ENCODE measurements at regions not wholly inside any gene's neighbourhood (a gene's known extent, or its start where the extent isn't known, plus 50 kb on each side); places are given as distances from the start of the nearest gene placed in this dataset.
A peak's percentile ranks its signal among the peaks of the same experiment; 100 is the strongest.

- DNase-seq (ENCODE audit: low read depth): no peak
Observed at GRCh38 chr18:24672165-24672941, 211.9 kb downstream of the HRH4 start.

DNA sequence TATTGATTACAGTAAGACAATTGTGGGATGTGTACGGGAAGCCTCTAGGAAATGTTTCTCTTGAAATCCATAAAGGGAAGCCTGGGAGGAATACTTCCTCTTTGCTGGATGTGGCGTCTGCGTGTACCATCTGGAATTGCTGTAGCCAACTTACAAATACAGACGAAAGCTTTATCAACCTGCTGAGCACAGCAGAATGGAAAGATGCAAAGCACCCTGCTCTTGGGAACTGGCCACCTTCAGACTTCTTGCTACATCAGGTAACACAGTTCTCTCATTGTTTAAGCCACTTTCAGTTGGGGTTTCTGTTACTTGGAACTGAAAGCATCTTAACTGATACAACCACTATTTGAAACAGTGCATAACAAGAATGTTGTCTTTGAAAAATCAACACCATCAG, 213.8 kb downstream of the HRH4 start:
- no peak for DNase-seq (ENCODE audit: low read depth)

GRCh38 chr18:24674605-24675004, 214.2 kb downstream of the HRH4 start:
- DNase-seq (ENCODE audit: low read depth): no peak

DNA sequence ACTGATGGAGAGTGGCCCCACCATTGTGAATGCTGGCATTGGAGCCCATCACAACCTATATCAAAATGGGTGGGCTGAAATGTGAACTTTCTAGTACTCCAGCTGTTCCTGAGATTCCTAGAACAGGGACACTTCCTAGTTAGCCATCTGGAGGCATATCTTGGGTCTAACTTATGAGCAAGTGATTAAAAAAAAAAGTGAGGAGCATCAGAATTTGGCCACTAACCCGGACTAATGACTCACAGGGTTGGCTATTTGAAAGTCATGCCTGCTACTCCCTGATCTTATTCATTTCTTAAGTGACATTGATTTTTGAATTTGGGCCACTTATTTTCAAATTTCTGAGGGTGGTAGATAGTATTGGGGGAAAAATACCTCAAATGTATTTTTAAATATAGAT, 216.6 kb downstream of the HRH4 start:
- no peak for DNase-seq (ENCODE audit: low read depth)

- no peak for DNase-seq (ENCODE audit: low read depth)
Observed at GRCh38 chr18:24678107-24678506, 217.7 kb downstream of the HRH4 start.

DNA sequence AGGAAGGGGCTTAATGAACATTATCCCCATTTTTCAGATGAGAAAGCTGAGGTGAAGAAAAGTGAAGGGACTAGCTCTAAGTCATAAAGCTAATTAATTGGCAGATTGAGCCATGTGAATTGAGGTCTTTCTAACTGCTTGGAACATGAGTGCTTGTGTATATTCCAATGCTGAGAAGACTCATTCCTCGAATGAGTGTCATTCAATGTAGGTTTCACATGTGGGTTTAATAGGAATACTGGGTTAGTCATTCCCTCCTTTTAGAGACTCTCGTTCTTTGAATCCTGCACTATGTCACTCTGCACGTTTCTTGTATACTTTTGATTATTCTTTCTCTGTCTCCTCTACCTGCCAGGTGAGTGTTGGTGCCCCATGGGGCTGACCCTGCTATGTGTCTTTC, 218.2 kb downstream of the HRH4 start:
- DNase-seq (ENCODE audit: low read depth): no peak

DNA sequence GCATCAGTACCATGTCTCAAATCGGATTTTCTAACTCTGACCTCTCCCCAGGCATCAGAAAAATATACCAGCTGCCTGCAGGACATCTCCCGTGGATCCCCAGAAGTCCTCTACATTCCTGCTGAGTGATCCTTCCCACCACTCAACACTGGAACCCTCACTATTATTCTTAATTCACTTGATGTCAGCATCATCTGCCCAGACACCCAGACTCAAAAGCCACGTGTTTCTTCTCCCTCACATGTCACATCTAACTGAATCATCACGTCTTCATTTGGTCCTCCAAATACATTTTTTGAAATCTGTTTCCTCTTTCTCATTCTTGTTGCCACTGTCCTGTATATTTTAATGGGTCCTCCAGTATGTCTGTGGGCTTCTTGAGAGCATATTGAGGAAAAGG, 218.6 kb downstream of the HRH4 start:
- DNase-seq (ENCODE audit: low read depth): no peak

DNA sequence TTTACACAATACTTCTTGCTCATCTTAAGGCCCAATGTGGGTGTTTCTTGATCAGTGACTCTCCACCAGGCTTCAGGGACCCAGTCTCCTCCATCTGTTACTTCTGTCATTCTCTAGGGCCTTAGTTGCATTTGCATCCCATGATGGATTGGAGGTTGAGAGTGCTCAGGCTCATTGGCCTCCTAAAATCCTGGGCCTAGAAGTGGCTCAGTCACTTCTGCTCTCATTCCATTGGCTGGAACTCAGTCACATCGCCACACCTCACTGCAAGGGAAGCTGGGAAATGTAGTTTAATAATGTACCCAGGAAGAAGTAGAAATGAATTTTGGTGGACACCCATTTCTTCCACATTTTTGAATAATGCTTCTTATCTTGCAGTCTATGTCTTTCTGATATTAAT, 223.5 kb downstream of the HRH4 start:
- DNase-seq (ENCODE audit: low read depth): no peak

- DNase-seq (ENCODE audit: low read depth): no peak
Observed at GRCh38 chr18:24685254-24685959, 225.0 kb downstream of the HRH4 start.

GRCh38 chr18:24695168-24695567, 234.7 kb downstream of the HRH4 start:
- no peak for DNase-seq (ENCODE audit: low read depth)

DNA sequence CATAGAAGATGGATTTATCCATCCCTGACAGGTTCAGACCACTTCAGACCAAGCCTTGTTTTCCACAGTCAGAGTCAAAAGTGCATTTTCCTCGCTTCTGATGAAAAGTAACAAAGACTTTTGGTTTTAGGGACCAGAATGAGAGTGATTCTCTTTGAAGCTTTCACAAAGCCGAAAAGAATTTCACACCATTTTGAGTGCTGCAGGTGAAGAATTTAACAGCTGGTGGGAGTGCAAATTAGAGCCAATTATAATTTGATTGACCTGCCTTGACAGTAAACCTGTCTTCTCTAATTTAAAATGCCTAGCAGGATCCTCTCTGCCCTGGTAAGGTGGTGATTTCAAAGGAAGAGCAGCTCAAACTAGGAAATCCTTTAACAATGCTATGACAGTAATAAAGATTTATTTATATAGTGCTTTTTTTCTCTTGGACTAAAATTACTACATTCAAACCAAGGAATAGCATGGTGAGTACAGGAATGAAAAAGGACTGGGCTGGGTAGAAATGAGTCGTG, 241.6 kb downstream of the HRH4 start:
- no peak for DNase-seq (ENCODE audit: low read depth)

GRCh38 chr18:24703316-24703715, 242.9 kb downstream of the HRH4 start:
- no peak for DNase-seq (ENCODE audit: low read depth)

DNA sequence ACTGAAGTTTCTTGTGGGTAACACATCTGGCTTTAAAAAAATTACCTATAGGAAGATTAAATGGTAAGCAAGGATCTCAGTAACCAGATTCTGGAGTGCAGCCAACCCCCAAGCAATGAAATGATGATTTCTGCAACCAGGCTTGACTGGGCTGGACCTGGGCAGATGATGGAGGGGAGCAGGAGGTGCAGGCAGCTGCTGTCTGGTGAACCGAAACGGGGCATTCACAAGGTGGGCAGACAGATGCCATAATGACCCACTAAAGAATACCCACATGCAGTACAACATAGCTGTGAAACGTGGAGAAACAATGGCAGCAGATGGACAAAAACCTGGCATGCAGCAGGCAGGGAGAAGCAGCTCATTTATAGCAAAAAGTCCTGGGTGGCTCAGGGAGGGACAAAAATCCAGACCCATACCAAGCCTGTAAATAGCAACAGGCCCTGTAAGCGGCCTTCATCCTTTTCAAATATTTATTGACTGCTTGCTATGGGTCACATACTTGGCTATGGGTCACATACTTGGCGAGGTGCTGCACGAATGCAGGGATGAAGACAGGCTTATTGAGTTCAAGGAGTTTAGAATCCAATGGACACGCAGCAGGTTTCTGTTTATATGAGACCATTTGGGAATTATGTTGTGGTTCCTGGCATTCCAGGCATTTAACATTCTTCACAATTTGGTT, 244.7 kb downstream of the HRH4 start:
- no peak for DNase-seq (ENCODE audit: low read depth)

GRCh38 chr18:24710474-24710873, 250.0 kb downstream of the HRH4 start:
- no peak for DNase-seq (ENCODE audit: low read depth)

DNA sequence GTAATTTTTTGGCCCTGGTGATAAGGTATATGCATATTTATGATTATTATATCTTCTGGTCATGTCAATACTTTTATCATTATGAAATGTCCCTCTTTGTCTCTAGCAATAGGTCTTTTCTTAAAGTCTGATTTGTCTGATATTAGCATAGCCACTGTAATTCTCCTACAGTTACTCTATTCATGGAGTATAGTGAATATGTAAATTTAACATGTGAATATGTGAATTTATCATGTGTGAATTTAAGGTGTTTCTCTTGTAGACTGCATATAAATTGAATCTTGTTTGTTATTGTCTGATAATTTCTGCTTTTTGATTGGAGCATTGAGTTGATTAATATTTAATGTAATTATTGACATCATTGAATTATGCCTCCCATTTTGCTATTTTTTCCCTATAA, 259.4 kb downstream of the HRH4 start:
- no peak for DNase-seq (ENCODE audit: low read depth)

GRCh38 chr18:24721388-24721787, 261.0 kb downstream of the HRH4 start:
- no peak for DNase-seq (ENCODE audit: low read depth)

DNA sequence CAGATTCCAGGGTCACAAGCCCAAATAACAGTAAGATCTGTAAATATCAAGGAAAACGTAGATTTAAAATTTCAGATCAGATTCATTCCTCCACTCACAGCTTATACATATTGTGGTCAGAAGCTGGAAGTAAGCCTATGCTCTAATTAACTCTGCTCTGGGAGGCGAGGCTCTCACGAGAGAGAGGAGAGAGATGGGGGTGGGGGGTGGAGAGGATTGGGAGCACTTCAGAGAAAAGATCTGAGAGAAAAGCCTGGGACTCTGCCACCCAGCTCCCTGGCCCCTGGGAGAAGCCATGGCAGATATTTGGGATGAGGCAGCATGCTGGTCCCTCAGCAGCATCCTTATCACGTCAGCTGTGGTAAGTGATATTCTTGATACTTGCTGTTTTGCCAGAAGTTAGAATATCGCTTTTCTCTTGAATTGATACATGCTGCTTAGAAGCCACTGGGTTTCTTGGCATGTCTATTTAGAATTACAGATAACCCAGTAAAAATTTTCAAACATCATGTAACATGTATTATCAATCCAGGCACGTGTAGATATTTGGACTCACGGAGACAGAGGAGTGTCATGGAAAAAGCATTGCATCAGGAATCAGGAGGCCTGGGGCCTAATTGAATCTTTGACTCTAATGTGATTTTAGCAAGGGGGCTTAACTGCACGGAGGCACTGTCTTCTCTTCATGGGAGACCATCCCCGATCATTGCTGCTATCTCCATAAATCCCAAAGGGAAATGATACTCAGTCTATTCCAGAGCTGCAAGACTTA, 265.4 kb downstream of the HRH4 start:
- no peak for DNase-seq (ENCODE audit: low read depth)

DNA sequence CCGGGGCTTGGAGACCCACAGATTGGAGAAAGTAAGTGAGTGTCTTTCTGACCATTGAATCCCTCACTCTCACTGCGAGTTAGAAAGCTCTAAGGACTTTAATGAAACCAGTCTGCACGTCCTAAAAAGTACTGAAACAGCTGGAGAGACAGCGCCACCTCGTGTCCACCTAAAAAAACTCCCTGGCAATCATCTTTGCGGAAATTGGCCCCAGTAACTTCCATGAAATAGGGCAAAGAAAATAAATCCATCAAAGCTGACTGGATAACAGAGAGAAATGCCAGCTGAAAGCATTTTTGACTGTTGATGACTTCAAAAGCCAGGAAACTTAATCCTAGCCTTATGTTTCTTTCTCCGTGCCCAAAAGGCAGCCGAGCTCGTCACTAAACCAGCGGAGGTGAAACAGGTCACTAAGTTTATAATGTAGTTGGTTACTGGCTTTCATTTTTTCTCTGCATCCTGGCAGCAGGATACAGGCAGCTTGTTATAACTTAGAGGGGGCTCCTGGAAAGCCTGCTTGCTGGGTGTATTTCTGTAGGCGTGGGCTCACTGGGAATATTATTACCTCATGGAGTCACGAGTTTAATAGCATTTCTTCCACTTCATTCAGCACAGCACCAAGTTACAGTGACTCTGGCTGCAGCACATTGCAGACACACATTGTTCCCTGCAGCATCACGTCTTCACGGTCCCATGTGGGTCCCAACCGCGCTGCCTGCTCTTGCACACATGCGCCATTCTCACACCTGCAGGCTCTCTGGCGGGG, 266.5 kb downstream of the HRH4 start:
- peak; percentile 20 for DNase-seq (ENCODE audit: low read depth)

DNA sequence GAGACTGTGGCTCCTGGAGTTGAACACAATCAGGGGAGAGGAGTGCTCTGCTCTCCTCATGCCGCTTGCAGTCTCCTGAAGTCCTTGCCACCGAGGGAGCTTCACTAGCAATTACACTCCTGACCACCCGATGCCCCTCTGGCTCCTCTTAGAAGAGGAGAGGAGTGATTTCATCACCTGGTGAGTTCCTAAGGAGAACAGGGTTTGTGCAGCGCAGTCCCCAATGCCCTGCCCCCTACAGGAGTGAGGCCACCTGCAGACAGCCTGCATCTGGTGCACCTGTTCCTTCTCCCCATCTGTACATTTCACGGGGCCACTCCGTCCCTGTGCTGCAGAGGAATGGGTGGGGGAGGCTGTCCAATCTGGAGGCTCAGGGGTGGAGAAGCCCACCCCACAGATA, 267.2 kb downstream of the HRH4 start:
- no peak for DNase-seq (ENCODE audit: low read depth)

DNA sequence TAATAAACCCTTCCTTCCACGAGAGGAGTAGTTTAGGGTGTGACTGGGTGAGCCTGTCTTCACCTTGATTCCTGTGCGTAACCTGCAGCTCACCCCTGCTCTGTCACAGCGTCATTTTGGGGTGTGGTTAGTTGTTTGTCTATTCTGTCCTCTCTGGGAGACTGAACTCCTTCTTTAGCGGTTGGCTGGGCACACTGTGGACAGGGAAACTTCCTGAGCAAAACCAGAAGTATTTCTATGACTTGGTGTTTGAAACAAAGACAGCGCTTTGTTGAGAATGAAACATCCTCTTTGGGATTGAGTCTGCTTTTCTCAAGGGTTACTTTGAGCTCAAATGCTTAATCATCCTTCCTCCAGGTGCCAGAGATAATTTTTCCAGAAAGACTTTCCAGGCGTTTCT, 270.7 kb downstream of the HRH4 start:
- no peak for DNase-seq (ENCODE audit: low read depth)

- no peak for DNase-seq (ENCODE audit: low read depth)
Observed at GRCh38 chr18:24731981-24732380, 271.5 kb downstream of the HRH4 start.

Measured in T follicular helper cell (primary cell).